ENCODE measurements at regions not wholly inside any gene's neighbourhood (a gene's known extent, or its start where the extent isn't known, plus 50 kb on each side); places are given as distances from the start of the nearest gene placed in this dataset.

DNA sequence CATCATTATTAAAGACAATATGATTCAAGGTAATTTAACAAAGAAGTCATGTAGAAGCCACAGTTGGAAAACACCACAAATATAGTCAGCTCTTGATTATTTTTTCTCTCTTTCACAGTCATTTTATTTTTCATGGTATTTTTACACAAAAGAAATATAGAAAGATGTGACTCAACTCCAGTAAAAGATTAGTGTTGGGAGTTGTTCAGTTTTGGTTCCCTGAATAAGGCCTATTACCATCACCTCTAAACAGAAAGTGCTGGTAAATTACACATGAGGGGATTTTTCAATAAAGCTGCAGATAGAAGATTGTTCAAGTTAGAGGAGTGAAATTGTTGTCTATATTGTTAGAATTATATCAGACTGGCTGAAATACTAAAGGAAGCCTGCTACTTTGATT is 107.0 kb downstream of the DDIT4L start:
- no peak for DNase-seq

DNA sequence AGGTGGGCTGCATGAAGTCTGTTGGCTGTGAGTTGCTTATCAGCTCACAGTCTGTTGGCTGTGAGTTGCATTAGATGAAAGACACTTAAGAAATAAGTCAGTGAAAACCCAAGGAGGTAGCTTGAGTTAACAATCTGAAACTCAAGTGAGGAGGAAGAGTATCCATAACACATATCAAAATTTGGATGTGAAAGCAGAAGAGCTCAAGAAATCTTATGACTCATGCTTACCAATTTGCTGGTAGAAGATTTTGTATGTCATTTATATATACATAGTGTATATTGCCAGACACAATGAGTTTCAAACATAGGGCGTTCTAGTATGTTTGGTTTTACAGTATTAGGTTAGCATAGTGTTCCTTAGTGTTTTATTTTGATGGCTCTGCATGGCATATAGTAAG is 107.4 kb downstream of the DDIT4L start:
- no peak for DNase-seq

DNA sequence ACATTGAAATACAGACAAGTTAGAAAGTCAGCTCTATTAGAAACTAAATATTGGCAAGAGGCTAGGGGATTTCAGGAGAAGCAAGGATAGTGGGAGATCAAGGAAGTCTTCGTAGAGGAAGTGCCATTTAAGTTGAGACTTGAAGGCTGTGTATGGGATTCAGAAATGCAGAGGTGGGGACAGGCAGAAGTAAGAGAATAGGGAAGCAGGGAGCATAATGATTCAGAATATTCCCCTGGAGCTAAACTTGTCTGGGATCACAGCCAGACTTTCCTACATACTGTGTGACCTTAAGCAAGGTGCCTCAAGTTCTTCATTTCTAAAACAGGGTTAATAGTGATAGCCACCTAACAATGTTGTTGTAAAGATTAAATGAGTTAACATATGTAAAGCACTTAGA is 108.8 kb downstream of the DDIT4L start:
- DNase-seq: no peak

DNA sequence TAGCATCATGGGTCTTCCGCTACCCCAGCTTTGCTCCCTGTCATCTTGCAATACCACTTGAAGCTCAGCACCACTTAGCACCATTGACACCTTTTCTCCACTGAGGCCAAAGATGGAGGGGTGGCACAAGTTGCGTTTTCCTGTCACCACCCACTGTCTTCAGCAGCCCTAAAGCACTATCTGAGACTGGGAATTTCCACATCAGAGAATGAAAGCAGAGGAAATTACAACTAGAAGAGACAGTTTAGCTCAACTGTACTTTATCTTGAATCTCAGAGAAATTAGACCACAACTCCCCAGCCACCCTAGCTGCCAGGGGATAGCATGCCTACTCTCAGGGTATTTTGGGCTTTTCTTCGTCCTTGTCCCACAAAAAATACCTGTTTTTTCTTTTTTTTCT is 111.0 kb downstream of the DDIT4L start:
- no peak for DNase-seq

DNA sequence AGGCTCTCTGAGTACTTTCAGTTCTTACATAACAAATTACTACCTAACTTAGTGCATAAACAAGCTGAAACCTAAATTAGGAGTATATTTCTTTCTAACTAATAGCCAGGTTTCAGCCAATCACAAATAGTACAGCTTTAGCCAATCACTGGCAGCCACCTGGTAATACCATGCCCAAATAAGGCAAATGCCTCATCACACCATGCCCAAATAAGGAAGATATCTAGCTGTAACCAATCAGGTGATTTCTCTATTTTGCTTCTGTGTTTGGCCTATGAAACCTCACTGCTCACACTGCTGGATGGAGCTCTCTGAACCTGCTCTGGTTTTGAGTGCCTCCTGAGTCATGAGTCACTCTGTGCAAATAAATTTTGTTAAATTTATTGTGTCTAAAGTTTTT is 113.5 kb downstream of the DDIT4L start:
- no peak for DNase-seq

DNA sequence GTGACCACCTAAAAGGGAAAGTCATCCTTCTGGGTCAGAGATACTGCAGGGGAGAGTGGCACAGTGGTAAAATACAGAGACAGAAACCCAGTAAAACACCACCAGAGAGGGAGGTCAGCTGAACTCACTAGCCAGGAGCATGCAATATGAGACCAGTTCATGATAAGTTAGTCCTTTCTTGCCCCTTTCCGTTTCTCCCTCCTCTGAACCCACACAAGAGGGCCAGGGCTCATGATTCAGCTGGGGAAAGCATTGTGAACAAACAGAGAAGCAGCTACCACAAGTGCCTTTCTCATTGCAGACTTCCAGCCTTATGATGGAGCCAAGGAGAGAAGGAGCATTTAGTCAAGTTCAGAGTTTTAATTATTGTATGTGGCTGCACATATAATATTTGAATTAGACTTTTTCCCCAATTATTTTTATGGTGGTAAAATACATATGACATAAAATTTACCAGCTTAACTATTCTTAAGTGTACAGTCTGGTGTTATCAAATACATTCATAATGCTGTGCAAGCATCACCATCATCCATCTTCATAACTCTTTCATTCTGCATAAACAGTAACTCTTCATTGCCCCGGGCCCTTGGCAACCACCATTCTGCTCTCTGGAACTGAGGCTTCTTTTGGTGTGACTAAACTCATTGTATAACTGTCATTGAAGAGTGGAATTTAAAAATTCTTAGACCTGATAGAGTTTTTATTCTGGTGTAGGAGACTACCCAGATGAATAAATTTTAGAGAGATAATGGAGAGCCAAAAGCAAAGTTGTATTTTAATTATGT is 114.6 kb downstream of the DDIT4L start:
- no peak for DNase-seq

DNA sequence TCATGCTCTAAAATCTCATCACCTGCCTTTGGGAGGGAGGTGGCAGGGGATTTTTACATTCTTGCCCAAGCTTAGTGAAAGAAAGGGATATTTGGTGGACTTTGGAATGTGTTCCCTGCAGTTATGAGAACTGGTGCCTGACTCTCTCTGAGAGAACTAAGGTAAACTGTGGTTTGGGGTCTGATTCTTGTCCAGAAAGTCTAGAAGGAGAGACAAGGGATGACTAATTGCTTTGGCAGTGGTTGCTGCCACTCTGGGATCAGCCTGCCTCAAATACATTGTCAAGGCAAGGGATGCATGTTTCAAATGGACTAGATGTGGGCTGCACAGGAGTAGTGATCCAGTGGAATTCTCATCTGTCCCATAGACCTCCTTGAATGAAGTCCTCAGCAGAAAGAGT is 115.2 kb downstream of the DDIT4L start:
- no peak for DNase-seq

DNA sequence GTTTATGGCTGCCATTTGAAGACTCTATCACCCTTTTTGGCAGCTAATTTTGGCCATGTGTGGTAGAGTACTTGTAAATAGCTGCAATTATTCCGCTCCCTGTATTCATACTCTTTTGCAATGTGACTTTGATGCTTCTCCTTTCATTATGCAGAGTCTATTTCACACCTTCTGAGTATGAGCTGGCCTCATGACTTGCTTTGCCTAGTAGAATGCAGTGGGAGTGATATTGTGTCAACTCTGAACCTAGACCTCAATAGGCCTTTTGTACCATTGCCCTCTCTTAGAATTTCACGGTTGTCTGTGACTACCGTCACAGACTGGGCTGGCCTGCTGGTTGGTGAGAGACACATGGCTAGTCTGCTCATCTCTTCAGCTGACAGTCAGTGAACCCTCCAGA is 118.8 kb downstream of the DDIT4L start:
- DNase-seq: no peak

DNA sequence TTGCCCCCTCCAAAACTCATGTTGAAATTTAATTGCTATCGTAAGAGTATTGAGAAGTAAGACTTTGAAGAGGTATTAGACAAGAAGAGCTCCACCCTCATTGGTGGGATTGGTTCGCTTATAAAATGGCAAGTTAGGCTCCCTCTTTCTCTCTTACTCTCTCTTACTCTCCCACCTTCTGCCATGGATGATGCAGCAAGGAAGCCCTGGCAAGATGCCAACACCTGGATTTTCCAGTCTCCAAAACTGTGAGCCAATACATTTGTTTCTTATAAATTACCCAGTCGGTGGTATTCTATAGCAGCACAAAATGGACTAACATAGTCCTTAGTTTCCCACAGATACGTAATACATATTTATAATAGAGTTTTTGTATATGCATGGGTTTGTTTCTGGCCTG is 119.4 kb downstream of the DDIT4L start:
- no peak for DNase-seq

DNA sequence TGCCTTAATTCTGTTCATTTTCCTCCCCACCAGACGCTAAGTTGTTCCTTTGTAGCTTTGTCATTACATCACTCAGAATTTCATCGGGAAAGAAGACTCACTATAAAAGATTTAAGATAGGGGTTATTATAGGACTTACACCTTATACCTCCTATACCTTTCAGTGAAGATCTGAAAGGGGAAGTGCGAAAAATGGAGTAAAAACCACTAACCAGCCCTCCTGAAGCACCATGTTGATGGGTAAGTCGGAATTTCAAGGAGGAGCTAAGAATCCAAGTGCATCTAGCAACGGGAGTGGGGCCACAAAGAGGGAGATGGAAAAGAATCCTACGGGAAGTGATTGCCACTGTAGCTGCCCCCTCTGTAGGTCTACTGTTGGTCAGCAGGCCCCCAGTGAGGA is 119.1 kb upstream of the H2AZ1 start:
- DNase-seq: no peak

DNA sequence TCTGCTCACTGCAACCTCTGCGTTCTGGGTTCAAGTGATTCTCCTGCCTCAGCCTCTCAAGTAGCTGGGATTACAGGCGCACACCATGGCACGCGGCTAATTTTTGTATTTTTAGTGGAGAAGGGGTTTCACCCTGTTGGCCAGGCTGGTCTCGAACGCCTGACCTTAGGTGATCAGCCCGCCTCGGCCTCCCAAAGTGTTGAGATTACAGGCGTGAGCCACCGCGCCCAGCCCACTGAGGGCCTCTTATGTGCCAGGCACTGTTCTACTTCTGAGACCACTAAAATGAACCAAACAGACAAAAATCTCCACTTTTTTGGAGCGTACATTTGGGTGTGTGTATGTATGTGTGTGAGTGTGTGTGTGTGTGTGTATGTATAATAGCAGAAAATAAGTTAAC is 117.2 kb upstream of the H2AZ1 start:
- DNase-seq: no peak

DNA sequence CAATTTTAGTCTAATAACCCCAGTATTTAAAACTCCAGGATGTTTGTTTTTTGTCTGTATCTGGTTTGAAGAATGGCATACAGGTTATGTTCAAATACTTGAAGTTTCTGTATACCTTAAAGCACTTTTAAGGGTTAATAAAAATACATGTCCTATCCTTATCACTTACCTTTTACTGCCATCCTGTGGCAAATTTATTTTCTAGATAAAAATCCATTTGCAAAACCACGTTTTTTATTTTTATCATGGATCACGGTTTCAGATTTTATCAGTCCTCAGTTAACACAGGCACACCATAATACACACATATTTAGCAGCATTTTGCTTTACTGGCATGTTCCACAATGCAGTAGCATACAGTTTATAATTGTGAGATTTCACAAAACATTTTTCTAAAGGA is 113.3 kb upstream of the H2AZ1 start:
- no peak for DNase-seq

DNA sequence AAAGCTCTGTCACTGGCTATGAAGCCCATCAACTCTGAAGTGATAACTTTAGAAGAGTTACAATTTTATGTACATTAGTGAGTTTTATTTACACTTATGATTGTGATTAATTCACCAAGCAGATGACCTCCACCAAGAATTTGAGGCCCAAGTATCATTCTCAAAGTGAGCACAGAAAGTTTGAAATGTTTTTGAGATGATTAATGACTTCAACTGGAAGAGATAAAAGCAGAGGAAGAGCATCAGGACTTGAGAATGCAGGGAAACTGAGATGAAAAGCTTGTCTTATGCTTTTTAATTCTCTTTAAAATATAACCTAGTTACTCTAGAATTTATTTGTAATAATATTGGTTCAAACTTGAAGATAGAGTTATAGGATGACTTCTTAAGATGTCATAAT is 112.8 kb upstream of the H2AZ1 start:
- no peak for DNase-seq

DNA sequence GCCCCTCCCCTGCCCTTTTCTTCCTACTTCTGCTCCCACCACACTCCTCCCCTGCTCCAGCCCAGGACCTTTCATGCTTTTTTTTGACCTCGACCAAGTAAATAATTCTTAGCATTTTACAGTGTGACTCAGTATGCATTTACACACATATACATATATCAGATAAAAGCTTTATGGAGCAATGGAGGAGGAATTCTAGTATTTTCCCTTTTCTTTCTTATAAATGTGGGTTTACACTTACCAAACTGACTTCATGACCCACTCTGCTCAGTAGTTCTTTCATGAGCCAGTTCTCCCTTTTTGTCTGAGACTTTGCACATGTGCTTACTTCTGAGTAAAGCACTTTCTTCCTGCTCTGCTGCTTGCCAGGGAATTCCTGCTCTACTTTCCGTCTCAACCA is 111.8 kb upstream of the H2AZ1 start:
- DNase-seq: no peak

DNA sequence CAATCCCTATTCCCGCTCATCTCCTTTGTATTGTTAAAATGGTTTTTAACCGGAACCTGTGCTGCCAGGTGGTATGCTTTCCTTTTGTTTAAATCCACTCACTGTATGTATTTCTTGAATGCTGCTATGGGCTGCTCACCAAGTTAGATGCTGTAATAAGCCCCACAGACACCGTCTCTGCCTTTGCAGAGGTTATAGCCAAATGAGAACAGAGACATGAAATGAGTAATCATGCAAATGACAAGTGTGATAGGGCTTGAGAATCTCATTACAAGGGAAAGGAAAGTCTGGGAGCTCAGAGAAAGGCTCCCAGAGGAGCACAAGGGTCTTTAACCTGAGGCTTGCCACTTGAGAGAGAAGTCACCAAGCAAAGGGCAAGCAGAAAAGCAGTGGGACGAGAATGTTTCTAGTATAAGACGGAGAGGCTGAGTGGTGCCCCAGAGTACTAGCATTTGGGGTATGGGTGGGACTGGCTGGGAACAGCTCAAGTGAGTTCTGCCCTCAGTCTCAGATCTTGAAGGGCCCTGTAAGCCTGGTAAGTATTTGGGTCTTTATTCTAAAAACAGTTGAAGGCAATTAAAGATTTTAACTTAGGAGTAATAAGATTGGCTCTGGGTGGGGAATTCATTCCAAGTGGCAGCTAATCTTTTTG is 110.8 kb upstream of the H2AZ1 start:
- DNase-seq: no peak

DNA sequence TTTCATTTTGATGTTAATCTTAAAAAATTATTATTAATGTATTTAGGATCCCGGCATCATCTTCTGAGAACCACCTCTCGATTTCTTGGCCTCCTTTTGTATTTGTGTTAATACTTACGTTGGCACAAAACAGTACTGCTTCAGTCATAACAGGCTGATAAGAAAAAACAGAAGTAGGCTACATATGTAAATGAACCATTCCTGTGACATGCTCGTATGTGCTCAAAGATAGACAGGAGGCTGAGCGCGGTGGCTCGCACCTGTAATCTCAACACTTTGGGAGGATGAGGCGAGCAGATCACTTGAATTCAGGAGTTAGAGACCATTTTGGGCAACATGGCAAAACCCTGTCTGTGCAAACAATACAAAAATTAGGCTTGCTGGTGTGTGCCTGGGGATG is 109.4 kb upstream of the H2AZ1 start:
- DNase-seq: no peak

DNA sequence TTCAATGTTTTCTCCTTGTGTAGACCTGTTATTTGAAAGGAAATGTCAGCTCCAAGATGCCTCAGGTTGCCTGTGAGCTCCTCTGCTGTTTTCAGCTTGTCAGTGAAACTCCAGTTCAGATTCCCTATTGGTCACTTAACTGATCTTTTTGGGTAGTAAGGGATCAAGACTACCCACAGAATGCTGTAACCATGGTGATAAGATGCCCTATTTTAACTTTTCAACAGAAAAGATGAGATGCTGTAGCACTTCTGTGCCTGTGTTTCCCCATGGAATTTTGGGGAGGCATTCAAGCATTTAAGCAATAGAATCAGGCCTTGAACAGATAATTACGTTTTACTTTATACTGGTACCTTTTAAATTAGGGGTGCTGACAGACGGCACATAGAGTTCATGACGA is 106.6 kb upstream of the H2AZ1 start:
- DNase-seq: no peak

DNA sequence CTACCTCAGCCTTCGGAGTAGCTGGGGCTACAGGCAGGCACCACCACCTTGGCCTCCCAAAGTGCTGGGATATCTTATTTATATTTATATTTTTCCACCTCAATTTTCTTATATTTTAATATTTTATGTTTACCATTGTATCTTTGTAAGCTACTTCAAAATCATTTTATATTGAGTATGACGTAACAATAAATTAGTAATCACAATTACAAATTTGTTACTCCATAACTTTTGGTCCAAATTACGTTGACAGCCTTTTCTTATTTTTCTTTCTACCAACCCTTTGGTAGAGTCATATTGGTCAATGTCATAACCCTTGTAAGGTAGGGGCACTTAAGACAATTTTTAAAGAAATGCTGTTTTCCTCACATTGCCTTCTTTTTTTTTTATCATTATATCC is 104.0 kb upstream of the H2AZ1 start:
- no peak for DNase-seq

DNA sequence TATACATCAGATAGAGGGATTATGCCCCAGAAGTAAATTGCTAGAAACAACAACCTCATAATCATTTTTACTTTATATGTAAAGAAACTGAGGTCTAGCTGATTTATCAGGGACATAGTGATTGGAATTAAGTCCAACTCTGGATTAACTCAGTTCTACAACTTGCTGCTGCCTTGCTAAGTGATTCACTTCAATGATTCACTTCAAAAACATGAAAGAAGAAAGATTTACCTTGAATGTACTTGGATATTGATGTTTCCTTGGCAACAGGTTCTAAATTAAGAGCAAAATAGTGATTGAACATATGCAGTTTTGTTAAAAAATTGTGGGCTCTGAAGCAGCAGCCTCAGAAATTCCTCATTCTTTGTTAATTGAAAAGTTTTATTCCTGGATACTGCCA is 99.8 kb upstream of the H2AZ1 start:
- no peak for DNase-seq

DNA sequence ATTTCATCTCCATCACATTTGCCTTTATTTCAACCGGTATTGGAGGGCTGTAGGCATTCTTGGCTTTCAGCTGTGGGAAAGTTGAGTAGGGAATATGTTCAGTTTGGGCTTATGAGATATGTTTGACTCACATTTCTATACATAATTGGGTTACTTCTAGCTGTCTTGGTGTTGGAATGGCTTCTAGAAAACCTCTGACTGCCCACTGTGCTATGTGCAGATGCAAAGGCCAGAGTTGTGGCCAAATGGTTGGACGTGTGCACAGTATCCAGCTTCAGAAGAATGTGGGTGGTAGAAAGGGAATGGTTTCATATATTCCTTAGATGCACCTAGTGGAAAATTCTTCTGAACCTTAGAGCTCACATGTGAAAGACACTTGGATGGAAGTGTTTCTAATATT is 92.6 kb upstream of the H2AZ1 start:
- DNase-seq: no peak

DNA sequence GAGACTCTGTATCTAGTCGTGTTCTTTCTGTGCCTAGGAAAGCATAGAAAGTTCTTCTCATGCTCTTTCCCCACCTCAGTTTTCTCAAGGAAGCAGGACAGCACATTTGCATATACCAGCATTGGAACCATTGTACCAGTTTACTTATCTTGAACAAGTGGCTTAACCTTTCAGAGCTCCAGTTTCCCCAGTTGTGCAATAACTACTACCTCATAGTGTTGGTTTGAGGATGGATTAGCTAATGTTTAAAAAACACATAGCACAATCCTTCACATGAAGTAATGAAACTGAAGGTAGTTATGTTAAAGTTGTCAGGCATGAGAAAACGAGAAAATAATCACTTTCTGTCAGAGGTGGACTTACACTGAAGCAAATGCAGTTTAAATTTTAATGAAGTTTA is 92.2 kb upstream of the H2AZ1 start:
- no peak for DNase-seq

DNA sequence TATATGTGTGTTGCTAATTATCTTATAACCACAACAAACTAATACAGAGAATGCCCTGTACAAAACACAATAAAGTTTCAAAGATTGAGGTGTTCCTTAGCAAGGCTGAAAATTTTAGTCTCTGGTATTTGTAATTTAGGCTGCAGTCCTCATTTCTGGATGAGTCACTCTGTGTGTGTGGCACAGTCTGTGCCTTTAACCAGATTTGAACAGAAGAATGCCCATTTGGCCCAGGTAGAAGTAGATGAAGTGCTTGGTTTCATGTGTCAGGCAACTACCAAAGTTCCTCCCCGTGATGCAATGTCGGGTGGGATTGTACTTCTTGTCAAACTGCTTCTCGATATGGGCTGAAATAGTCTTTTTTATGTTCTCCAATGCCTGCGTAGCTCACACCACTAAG is 91.6 kb upstream of the H2AZ1 start:
- no peak for DNase-seq

DNA sequence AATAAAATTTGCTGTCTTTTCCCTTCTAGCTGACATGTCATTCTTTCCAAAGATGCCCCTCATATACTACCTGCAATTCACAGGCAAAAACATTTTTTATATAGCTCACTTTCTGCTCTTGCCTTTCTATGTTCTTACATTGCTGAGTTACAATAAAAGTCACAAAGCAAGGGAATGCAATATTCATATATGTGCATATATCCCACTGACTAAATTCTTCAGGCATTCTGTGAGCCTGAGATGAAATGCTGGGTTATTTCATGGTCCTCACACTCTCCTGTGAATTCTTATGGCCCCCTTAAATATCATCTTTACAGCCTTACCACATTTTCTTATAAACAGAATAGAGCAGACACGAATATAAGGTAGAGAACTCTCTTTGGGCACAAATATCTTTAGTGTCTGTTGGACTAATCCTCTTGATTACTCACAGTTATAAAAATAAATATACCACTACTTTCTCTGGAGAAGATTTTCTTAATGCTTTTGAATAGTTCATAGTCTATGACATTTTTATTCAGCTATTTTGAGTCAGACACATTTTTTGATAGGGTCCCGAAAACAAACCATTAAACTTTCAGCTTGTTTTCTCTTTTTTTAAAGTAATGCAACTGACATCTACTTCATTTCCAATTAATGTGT is 84.1 kb upstream of the H2AZ1 start:
- DNase-seq: no peak

DNA sequence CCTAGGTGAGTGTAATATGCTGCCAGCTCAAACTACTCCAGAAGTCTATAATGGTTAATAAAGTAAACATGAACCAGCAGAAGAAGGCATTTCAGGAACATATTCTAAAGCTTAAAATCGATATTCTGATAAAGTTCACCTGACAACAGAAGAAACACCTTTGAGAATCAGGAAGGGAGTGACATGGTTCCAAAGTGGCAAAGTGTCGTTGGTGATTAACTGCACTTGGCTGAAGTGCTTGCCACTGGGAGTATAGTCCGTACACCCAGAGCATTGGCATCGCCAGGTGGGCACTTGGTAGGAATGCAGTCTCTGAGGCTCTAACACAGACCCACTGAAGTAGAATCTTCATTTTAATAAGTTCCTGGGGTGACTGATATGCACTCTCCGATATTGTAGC is 76.0 kb upstream of the H2AZ1 start:
- DNase-seq: no peak

DNA sequence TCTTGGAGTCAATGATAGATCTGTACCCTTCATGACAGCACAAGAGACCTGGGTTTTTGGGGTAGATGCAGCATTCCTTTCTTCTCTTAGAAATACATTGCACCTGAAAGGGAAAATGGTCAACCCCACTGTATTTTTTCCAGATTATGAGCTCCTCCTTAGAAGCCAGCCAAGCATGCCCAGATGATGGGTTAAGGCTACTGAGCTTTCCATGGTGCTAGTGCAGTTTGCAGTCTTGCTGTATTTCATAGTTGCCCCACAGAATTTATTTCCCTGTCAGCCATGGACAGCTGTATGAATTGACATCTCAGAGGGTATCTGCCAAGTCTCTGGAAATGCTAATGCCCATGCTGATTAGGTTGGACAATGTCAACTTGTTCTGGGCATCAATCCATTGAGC is 73.7 kb upstream of the H2AZ1 start:
- DNase-seq: no peak
